22Rv1 (cell line): ENCODE measurements at regions not wholly inside any gene's neighbourhood (a gene's known extent, or its start where the extent isn't known, plus 50 kb on each side); places are given as distances from the start of the nearest gene placed in this dataset.

Experiments used
- H3K27ac ChIP-seq: fragments of 450-650 bp; 2 replicates; pipeline ENCODE4 v1.5.1; 2017
- CTCF ChIP-seq: fragments of 450-650 bp; IDR thresholded peaks from 2 replicates; pipeline ENCODE4 v1.5.1; 2017; ENCODE audit warnings: mild to moderate bottlenecking
- ZFX ChIP-seq: fragments of 450-650 bp; IDR thresholded peaks from 2 replicates; pipeline ENCODE4 v1.6.1; 2017; ENCODE audit warnings: antibody characterized with exemption, borderline replicate concordance

DNA sequence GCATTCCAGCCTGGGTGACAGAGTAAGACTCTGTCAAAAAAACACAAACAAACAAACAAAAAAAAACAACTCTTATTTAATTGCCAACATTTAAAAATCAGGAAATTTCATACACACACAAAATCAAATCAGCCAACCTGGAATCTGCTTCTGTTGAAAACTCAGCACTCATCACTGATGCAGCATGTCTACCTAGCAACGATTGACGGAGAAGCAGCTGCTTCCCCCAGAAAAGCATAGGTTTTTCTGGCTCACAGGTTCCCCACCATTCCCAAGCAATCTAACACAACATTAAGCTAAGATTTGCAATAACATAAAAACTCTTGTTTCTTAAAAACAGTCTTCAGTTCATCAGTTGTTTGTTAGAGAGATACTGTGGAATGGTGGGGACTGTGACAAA, 143.6 kb downstream of the DHX15 start:
- no peak overlapping the region for H3K27ac ChIP-seq
- TF ChIP-seq ZFX (no peak), CTCF (no peak)

DNA sequence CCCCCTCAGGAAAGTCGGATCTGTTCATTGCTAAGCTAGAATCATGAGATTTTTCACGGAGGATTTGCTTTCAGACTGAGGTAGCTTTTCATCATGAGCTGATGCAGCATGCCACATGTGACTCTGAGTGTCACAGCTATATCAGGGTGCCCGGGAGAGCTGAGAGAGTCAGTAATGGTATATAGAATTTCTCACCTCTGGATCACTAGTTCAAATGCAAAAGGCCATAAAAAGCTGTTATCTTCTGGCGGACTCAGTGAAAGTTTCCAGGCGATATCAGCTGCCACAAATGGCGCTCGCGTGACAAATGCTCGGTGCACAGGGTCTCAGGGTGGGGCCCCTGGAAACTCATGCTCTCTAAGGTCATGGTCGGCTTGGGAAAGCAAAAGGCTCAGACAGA, 150.1 kb downstream of the DHX15 start:
- no peak overlapping the region for H3K27ac ChIP-seq

DNA sequence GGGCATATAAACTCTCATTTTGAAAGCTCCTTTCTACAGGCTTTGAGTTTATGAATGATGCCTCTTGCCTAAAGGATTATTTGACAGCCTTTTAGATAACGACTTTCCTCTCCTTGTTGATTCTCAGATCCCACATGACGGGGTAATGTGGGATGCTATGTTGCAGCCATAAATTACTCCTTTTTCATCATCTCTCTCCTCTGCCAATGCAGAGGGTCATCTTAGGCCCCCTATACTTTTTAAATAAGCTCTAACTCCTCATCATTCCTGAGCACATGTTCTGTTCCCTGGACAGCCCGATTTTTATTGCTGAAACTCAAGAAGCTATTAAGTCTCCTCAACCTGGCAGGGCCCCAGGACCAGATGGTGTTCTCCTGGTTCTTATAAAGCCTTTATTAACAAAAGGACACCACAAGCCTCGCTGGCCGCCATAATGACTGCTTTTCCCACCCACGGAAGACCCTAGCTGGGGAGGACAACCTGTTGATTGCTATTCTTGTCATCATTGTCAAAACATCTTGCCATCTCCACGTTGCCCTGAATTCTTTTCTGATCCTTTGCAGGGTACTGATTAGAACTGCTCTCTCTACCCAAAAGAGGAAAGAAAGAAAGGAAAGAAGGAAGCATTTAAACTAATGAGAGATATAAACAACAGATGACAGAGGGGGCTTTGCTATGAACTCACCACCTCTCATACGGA, 150.7 kb downstream of the DHX15 start:
- TF ChIP-seq ZFX (no peak), CTCF (no peak)
- no peak overlapping the region for H3K27ac ChIP-seq

More for the DNA sequence above, 150.1 kb downstream of the DHX15 start:
- TF ChIP-seq ZFX (no peak), CTCF (no peak)

DNA sequence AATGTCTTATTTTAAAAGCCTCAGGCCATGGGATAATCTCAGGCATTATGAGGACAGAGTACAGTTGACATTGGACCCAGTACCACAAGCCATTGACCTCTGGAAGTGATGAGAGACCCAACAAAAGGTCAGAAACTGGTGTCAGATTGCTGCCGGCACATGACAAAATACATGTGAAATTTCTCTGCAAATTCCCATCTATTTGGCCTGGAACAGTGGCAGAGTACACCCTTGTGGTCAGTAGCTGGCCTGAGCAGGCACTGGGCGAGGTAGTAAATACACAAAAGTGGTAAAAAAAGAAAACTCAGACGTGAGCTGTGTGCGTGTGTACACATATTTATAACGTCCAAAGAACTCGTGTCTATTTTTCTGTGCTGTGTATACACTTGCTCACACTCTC, 155.5 kb downstream of the DHX15 start:
- TF ChIP-seq ZFX: no peak
- TF ChIP-seq CTCF: no peak
- no peak overlapping the region for H3K27ac ChIP-seq

GRCh38 chr4:24426557-24426956, 157.8 kb downstream of the DHX15 start:
- no peak for TF ChIP-seq ZFX
- H3K27ac ChIP-seq: no peak overlapping the region

DNA sequence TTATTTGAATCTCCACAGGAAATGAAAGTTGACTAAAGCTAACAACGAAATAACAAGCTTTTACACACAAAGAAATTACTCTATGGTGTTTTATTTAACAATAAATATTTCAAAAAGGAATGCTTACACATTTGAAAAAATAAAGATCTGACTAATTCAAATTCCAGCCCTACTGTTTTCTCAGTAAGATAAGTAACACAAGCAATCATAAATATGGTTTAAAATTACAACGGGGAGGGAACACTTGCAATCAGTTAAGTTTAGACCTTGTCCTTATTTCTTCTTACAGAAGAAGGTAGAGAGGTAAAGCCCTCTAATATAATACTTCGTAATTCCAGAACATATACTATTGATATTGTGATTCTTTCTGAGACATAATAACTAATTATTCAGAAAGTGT, 158.5 kb downstream of the DHX15 start:
- TF ChIP-seq ZFX (no peak), CTCF (no peak)
- no peak overlapping the region for H3K27ac ChIP-seq

GRCh38 chr4:24423670-24424069, 160.7 kb downstream of the DHX15 start:
- no peak for TF ChIP-seq ZFX
- no peak for TF ChIP-seq CTCF

GRCh38 chr4:24422644-24423043, 161.7 kb downstream of the DHX15 start:
- no peak overlapping the region for H3K27ac ChIP-seq
- no peak for TF ChIP-seq ZFX
- no peak for TF ChIP-seq CTCF

More at GRCh38 chr4:24423670-24424069, 160.7 kb downstream of the DHX15 start:
- no peak overlapping the region for H3K27ac ChIP-seq
